Activated naive CD4-positive, alpha-beta T cell treated with anti-CD3 and anti-CD28 coated beads, Interleukin-2, amount 10 ng/mL, durations not matched to agents 7 days and 5 days (primary cell): ENCODE measurements at regions not wholly inside any gene's neighbourhood (a gene's known extent, or its start where the extent isn't known, plus 50 kb on each side); places are given as distances from the start of the nearest gene placed in this dataset.

Source experiments
- CTCF ChIA-PET: fragments of 350-600 bp; sonication (Branson Sonifier 250); formaldehyde crosslinking; loops from one replicate; lab custom pipeline; 2021; ENCODE audit warnings: antibody characterized with exemption; lab: Charles Lee
- DNase-seq: peaks from one replicate; pipeline ENCODE4 v3.0.0-alpha.2; 2020
- H3K27ac Mint-ChIP-seq: one replicate; pipeline ENCODE4 v1.8.0; 2021; ENCODE audit warnings: mild to moderate bottlenecking, moderate library complexity, mixed read lengths
- H3K27me3 Mint-ChIP-seq: one replicate; pipeline ENCODE4 v1.8.0; 2021; ENCODE audit warnings: mild to moderate bottlenecking, mixed read lengths
- H3K36me3 Mint-ChIP-seq: one replicate; pipeline ENCODE4 v1.8.0; 2021; ENCODE audit warnings: mixed read lengths
- H3K4me1 Mint-ChIP-seq: one replicate; pipeline ENCODE4 v1.8.0; 2021; ENCODE audit warnings: mixed read lengths
- H3K4me3 Mint-ChIP-seq: one replicate; pipeline ENCODE4 v1.8.0; 2021; ENCODE audit warnings: mild to moderate bottlenecking, moderate library complexity, mixed read lengths
- H3K9me3 Mint-ChIP-seq: one replicate; pipeline ENCODE4 v1.8.0; 2021; ENCODE audit warnings: mixed read lengths

DNA sequence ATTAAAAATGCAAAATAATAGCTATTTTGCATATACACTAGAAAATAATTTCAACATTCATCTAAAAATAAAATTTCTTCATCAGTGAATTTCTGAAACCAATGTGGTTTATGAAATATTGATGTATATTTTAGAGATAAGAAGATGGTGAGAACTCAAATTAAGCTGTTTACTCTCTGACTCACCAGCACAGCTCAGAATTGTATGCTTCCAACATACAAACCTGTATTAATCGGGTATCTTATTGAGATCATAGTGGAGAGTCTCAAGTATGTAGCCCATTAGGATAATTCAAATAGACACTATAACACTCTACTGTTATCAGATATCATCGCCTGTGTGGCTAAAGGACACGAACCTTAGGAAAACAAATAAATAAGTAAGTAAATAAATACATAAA, 899.5 kb upstream of the INTU start:
- no peak for DNase-seq
- no peaks in the 10 kb centered on the region for H3K4me1 Mint-ChIP-seq
- CTCF ChIA-PET, result no interaction called here
- H3K9me3 Mint-ChIP-seq, result peaks cover 1% of the 10 kb centered on the region
- H3K4me3 Mint-ChIP-seq, result no peak overlapping the region
- no peaks in the 10 kb centered on the region for H3K36me3 Mint-ChIP-seq
- no peak overlapping the region for H3K27ac Mint-ChIP-seq
- no peaks in the 10 kb centered on the region for H3K27me3 Mint-ChIP-seq

DNA sequence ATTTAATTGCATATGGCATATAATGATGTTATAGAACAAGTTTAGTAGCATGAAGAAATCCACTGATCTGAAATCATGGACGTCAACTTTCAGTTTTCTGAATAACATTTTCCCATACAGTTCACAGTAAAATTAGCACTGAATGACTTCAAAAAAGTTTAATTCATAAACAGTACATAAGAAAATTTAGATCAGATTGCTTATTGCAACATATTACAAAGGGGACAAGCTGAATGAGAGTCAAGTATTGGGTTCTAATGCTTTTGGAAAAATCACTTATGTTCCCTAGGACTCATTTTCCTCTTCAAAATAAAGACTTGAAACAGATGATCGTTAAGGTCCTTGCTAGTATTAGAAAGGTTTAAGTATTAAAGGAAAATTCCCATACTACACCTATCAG, 898.3 kb upstream of the INTU start:
- no peak overlapping the region for H3K4me3 Mint-ChIP-seq
- H3K27ac Mint-ChIP-seq, result no peak overlapping the region
- H3K9me3 Mint-ChIP-seq, result peaks cover 1% of the 10 kb centered on the region
- CTCF ChIA-PET, result no interaction called here
- no peak for DNase-seq
- H3K27me3 Mint-ChIP-seq, result no peaks in the 10 kb centered on the region
- H3K4me1 Mint-ChIP-seq, result no peaks in the 10 kb centered on the region
- no peaks in the 10 kb centered on the region for H3K36me3 Mint-ChIP-seq

DNA sequence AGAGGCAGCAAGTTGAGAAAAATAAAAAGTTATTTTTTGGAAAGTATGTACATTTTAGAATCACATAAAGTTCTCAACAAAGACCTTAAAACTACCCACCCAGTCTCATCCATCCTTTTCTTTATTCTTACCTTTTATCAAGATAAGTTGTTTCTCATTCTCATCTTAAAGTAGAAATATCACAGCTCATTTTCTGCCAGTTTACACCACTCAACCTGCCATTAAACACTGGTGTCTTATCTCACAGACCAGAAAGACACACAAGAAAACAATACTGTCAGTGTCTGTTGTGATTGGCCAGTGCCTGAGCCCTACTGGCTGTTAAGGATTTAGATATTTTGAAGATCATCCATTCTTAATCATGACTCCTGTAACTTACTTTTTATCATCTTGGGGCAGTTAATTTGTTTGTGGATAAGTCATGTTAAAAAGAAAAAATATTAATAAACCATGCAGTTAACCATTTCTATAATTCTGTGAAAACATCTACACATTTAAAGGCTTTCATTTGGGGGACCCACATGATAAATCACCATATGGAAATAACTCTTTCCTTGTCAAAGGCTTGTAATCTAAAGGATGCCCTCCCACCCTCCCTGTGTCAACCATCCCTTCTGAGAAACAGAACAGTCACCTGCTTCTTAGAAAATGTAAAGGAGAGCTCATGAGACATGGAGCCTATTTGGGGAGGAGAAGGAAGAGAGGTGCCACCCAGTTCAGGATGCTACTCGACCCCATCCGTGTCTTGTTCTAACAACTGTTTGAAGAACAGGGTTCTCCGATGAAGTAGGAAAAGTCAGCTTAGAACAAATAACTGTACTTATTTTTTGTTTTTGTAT, 897.2 kb upstream of the INTU start:
- Mint-ChIP-seq H3K27me3 (no peaks in the 10 kb centered on the region), H3K9me3 (peaks cover 2% of the 10 kb centered on the region), H3K36me3 (no peaks in the 10 kb centered on the region), H3K4me3 (no peak overlapping the region), H3K4me1 (no peaks in the 10 kb centered on the region), H3K27ac (no peak overlapping the region)
- CTCF ChIA-PET, result no interaction called here
- no peak for DNase-seq

DNA sequence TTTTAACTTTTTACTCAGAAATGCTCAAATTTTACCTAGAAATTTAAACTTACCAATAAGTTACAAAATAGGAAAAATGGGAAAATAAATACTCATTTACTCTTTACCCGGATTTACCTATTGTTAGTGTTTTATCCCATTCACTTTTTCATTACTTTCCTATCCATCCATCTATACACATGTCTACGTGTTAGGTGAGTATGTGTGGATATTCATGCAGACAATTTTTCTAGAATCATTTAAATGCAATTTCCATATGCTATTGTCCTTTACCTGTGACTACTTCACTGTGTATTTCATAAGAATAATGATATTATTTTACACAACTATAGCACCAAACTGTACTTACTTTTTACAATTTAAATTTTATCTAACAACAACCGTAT, 896.6 kb upstream of the INTU start:
- Mint-ChIP-seq H3K36me3 (no peaks in the 10 kb centered on the region), H3K9me3 (peaks cover 4% of the 10 kb centered on the region), H3K4me1 (no peaks in the 10 kb centered on the region), H3K27me3 (no peaks in the 10 kb centered on the region), H3K4me3 (no peak overlapping the region), H3K27ac (no peak overlapping the region)
- DNase-seq, result no peak
- CTCF ChIA-PET, result no interaction called here

DNA sequence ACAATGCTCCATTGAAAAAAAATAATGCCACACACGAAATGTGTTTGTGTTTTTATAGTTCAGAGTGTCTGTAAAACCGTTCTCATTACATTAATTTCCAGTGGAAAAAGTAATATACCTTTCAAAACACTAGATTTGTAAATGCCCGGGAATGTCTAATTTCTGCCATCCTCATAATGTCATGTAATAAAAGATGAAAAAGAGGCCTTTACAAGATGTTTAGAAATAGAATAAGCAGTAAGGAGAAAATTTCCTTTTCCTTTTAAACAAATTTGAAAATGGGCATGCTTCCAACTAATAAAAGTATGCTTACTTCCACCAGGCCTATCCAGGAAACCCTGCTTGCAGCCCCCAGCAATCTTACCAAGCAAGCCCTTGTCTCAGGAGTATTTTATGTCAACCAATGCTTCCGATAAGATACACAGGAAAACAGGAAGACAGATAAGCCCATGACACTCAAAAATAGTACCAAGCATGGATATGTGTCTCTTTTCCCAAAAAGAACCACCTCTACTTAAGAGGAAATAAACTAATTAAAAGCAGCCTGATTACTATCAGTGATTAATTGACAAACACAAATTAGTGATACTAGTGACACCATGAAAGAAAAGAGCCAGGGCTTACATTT, 894.7 kb upstream of the INTU start:
- no peaks in the 10 kb centered on the region for H3K36me3 Mint-ChIP-seq
- no peaks in the 10 kb centered on the region for H3K4me1 Mint-ChIP-seq
- DNase-seq, result no peak
- no peak overlapping the region for H3K4me3 Mint-ChIP-seq
- H3K27ac Mint-ChIP-seq, result no peak overlapping the region
- CTCF ChIA-PET, result no interaction called here
- H3K9me3 Mint-ChIP-seq, result peaks cover 3% of the 10 kb centered on the region
- H3K27me3 Mint-ChIP-seq, result no peaks in the 10 kb centered on the region

DNA sequence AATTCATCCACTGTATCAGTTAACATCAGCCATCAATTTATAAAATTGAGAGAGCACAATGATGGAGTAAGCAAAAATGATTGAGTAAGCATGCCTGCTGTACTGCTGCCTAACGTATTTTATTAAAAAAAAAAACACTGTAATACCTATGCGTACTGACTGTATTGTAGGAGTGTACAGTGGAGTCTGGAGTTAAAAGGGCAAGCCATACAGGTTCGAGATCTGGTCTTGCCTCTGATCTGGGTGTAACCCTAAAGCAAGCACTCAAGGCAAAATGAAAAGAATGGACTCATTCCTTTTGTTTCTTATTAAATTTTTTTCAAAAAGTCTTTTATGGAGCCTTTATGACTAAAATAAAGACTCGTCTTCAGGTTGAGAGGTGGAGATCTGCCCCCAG, 894.2 kb upstream of the INTU start:
- Mint-ChIP-seq H3K27ac (no peak overlapping the region), H3K4me1 (no peaks in the 10 kb centered on the region), H3K9me3 (peaks cover 3% of the 10 kb centered on the region), H3K36me3 (no peaks in the 10 kb centered on the region), H3K27me3 (no peaks in the 10 kb centered on the region), H3K4me3 (no peak overlapping the region)
- DNase-seq, result no peak
- CTCF ChIA-PET, result no interaction called here

DNA sequence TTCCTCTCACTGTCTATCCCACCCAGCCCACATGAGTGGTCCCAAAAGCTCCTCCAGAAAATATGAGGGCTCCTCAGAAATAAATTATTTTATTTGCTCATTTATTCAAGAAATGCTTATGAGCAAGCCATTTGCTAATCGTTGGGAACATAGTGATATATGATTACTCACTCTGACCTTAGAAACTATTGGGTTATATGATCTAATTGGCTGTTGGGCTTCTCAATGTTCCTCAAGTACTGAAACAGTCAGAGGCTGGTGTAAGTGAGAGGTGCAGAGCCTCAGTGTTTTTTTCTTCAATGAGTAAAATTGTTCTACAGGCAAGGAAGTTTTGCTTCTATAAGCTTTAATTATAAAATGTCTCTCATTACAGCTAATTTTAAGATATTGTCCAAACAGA, 893.8 kb upstream of the INTU start:
- H3K4me1 Mint-ChIP-seq, result no peaks in the 10 kb centered on the region
- no peak overlapping the region for H3K4me3 Mint-ChIP-seq
- CTCF ChIA-PET, result no interaction called here
- peaks cover 3% of the 10 kb centered on the region for H3K9me3 Mint-ChIP-seq
- no peaks in the 10 kb centered on the region for H3K36me3 Mint-ChIP-seq
- H3K27ac Mint-ChIP-seq, result no peak overlapping the region
- H3K27me3 Mint-ChIP-seq, result no peaks in the 10 kb centered on the region
- DNase-seq, result no peak

DNA sequence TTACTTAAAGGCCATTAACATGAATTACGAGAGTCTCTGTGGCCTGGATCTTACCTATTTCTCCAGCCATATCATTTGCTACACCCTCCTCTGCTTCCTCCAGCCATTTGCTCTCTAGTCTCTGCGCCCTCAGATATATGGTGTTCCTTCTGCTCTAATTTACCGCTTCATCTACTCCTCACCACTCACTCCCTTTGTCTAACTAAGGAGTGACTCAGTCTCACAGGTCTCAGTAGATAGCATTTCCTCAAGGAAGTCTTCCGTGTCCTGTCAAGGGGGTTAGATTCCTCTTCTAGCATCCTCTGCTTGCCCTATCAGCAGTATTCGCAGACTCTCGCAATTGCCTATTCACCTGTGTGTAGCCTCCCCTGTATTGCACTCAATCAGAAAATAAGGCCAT, 892.1 kb upstream of the INTU start:
- no peaks in the 10 kb centered on the region for H3K27me3 Mint-ChIP-seq
- no peaks in the 10 kb centered on the region for H3K4me1 Mint-ChIP-seq
- no peak overlapping the region for H3K4me3 Mint-ChIP-seq
- no peak overlapping the region for H3K27ac Mint-ChIP-seq
- no peaks in the 10 kb centered on the region for H3K36me3 Mint-ChIP-seq
- no peak for DNase-seq
- CTCF ChIA-PET, result no interaction called here
- H3K9me3 Mint-ChIP-seq, result peaks cover 3% of the 10 kb centered on the region

DNA sequence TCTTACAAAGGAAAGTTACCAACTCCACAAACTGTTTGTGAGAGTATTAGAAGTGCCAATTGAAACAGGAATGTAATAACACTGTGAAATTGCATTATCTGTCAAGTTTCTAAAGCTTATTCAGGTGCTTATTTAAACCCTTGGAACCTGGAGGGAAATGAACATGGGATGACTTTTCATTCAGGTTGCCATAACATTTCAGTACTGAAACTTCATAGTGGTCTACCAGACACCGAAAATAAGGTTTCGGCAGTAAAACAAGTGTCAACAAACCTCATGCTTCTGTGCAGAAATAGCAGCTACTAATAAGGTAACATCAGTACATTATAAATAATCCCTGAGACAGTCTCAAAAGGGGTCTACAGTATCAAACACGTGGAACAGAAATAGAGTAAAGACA, 890.7 kb upstream of the INTU start:
- DNase-seq, result no peak
- Mint-ChIP-seq H3K4me3 (no peak overlapping the region), H3K4me1 (no peaks in the 10 kb centered on the region), H3K36me3 (no peaks in the 10 kb centered on the region), H3K27me3 (no peaks in the 10 kb centered on the region), H3K27ac (no peak overlapping the region), H3K9me3 (peaks cover 3% of the 10 kb centered on the region)
- CTCF ChIA-PET, result no interaction called here

DNA sequence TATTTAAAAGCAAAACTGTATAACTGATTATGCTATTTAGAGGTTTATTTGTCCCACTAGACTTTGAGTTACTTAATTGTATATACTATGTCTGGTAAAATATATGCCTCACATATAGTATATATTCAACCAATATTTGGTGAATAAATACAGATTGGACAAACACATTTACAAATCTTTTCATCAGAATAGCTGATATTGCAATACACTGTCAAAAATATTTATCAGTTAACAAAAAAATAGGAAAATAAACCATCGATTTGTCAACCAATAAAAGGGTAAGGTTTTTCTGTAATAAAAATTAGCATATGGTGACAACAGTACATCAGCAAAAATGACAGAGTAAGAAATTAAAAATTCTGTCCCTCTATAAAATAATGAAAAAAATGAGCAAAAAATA, 889.9 kb upstream of the INTU start:
- no peak for DNase-seq
- H3K27ac Mint-ChIP-seq, result no peak overlapping the region
- H3K27me3 Mint-ChIP-seq, result no peaks in the 10 kb centered on the region
- CTCF ChIA-PET, result no interaction called here
- H3K4me1 Mint-ChIP-seq, result no peaks in the 10 kb centered on the region
- H3K36me3 Mint-ChIP-seq, result no peaks in the 10 kb centered on the region
- H3K9me3 Mint-ChIP-seq, result peaks cover 3% of the 10 kb centered on the region
- H3K4me3 Mint-ChIP-seq, result no peak overlapping the region

DNA sequence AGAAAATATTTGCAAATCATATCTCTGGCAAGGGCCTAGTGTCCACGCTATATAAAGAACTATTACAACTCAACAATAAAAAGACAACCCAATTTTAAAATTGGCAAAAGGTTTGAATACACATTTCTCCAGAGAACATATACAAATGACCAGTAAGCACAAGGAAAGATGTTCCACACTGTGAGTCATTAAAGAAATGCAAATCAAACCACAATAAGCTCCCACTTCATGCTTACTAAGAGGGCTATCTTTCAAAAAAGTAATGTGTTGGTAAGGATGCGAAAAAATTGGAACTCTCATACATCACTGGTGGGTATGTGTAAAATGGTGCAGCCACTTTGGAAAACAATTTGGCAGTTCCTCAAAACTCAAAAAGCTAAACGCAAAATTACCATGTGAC, 884.0 kb upstream of the INTU start:
- CTCF ChIA-PET, result no interaction called here
- Mint-ChIP-seq H3K4me3 (no peak overlapping the region), H3K27ac (no peak overlapping the region), H3K4me1 (no peaks in the 10 kb centered on the region), H3K27me3 (no peaks in the 10 kb centered on the region), H3K36me3 (no peaks in the 10 kb centered on the region), H3K9me3 (peaks cover 5% of the 10 kb centered on the region)
- DNase-seq, result no peak

DNA sequence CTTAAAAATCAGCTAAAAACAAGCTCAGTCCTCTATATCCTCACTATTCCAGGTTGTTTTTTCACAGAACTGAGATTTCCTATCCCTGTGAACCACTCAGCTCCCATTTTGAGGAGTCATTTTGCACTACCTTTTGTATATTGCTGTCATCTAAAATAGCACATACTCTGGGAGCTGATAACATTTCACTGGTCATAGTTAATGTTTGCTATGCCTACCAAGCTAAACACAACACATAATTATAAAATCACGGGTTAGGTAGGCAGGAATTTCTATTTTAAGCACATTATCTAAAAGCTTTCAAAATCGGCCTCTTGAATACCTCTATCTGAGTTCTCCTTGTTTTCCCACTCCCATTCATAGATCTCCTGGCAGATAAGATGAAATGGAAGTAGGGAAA, 882.0 kb upstream of the INTU start:
- Mint-ChIP-seq H3K27me3 (no peaks in the 10 kb centered on the region), H3K9me3 (peaks cover 5% of the 10 kb centered on the region), H3K36me3 (no peaks in the 10 kb centered on the region), H3K4me3 (no peak overlapping the region), H3K27ac (no peak overlapping the region), H3K4me1 (no peaks in the 10 kb centered on the region)
- DNase-seq, result no peak
- CTCF ChIA-PET, result interaction anchor here (1.0 kb wide), 1 partner anchor 10 kb away, joined by 3 read pairs; no protein-coding TSS in a partner anchor

DNA sequence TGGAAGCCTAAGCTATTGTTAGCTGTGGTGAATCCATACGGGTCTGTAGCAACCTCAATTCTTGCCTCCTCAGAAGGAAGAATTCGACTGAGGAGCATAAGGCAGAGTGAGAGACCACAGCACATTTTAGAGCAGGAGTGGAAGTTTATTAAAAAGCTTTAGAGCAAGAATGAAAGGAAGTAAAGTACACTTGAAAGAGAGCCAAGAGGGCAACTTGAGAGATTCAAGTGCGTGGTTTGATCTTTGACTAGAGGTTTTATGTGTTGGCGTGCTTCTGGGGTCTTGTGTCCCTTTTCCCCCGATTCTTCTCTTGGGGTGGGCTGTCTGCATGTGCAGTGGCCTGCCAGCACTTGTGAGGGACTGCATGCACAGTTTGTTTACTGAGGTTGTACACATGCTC, 880.6 kb upstream of the INTU start:
- Mint-ChIP-seq H3K27ac (no peak overlapping the region), H3K4me1 (no peaks in the 10 kb centered on the region), H3K4me3 (no peak overlapping the region), H3K36me3 (no peaks in the 10 kb centered on the region), H3K9me3 (peaks cover 5% of the 10 kb centered on the region), H3K27me3 (no peaks in the 10 kb centered on the region)
- DNase-seq, result no peak
- CTCF ChIA-PET, result no interaction called here

DNA sequence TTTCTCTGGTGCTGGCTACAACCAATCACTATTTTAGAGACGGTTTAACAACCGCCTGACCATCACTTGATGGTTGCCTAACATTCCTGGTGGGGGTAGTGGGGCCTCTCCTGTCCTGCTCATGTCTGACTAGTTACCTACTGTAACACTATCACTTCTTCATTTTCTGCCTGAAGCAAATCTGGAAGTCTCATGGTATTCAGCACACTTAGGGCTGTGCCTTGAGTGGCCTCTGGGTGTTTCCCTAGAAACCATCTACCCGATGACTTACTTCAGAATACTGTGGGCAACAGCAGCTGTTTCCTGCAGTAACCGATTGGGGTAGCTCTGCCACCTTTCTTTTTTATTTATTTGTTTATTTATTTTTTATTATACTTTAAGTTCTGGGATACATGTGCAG, 880.1 kb upstream of the INTU start:
- CTCF ChIA-PET, result no interaction called here
- H3K4me3 Mint-ChIP-seq, result no peak overlapping the region
- no peaks in the 10 kb centered on the region for H3K36me3 Mint-ChIP-seq
- peaks cover 5% of the 10 kb centered on the region for H3K9me3 Mint-ChIP-seq
- H3K27me3 Mint-ChIP-seq, result no peaks in the 10 kb centered on the region
- H3K27ac Mint-ChIP-seq, result no peak overlapping the region
- no peak for DNase-seq
- H3K4me1 Mint-ChIP-seq, result no peaks in the 10 kb centered on the region

DNA sequence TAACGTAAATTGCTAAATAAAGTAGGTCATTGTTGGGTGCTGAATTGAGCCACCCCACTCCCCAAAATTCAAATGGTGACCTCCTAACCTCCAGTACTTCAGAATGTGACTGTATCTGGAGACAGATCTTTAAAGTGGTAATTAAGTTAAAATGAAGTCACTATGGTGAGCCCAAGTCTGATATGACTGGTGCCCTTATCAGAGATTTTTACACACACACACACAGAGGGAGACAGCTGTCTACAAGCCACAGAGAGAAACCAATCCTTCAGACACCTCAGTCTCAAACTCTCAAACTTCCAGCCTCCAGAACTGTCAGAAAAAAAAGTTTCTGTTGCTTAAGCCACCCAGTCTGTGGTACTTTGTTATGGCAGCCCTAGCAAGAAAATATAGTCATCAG, 879.2 kb upstream of the INTU start:
- Mint-ChIP-seq H3K27ac (no peak overlapping the region), H3K27me3 (no peaks in the 10 kb centered on the region), H3K4me1 (no peaks in the 10 kb centered on the region), H3K4me3 (no peak overlapping the region), H3K36me3 (no peaks in the 10 kb centered on the region), H3K9me3 (peaks cover 5% of the 10 kb centered on the region)
- DNase-seq, result no peak
- CTCF ChIA-PET, result no interaction called here
